Keratinocyte (primary cell): ENCODE measurements at regions not wholly inside any gene's neighbourhood (a gene's known extent, or its start where the extent isn't known, plus 50 kb on each side); places are given as distances from the start of the nearest gene placed in this dataset.

ENCODE experiments used
- EZH2 ChIP-seq: IDR thresholded peaks from one replicate; pipeline ENCODE4 v1.6.1; 2012; ENCODE audit warnings: inconsistent platforms, mild to moderate bottlenecking, low read length, moderate library complexity
- TF ChIP-seq, protein P1 (sequence below), 3 experiments: IDR thresholded peaks in 1 of 3; conservative IDR thresholded peaks in 1 of 3; optimal IDR thresholded peaks in 1 of 3; 2 replicates in 2 of 3; 3 replicates in 1 of 3; pipeline versions ENCODE3 to v1.5.1; 2011; ENCODE audit warnings: low read length in 3 of 3, mild to moderate bottlenecking in 3 of 3, moderate library complexity in 2 of 3, control low read depth in 1 of 3, inconsistent platforms in 1 of 3; ENCODE audit not compliant: insufficient read depth in 2 of 3; ENCODE audit errors: extremely low read depth in 1 of 3

GRCh38 chr17:72497915-72498314 is 377.1 kb downstream of the SOX9 start:
- TF ChIP-seq, protein P1, sequence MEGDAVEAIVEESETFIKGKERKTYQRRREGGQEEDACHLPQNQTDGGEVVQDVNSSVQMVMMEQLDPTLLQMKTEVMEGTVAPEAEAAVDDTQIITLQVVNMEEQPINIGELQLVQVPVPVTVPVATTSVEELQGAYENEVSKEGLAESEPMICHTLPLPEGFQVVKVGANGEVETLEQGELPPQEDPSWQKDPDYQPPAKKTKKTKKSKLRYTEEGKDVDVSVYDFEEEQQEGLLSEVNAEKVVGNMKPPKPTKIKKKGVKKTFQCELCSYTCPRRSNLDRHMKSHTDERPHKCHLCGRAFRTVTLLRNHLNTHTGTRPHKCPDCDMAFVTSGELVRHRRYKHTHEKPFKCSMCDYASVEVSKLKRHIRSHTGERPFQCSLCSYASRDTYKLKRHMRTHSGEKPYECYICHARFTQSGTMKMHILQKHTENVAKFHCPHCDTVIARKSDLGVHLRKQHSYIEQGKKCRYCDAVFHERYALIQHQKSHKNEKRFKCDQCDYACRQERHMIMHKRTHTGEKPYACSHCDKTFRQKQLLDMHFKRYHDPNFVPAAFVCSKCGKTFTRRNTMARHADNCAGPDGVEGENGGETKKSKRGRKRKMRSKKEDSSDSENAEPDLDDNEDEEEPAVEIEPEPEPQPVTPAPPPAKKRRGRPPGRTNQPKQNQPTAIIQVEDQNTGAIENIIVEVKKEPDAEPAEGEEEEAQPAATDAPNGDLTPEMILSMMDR (optimal IDR thresholded peaks at IDR 0.05 in 1 of 3, IDR thresholded peaks at IDR 0.05 in 1 of 3, conservative IDR thresholded peaks at IDR 0.05 in 1 of 3; ENCODE audit: extremely low read depth in 1 of 3, insufficient read depth in 2 of 3, low read length in 3 of 3), result no peak
- no peak for TF ChIP-seq EZH2
